ENCODE measurements at regions not wholly inside any gene's neighbourhood (a gene's known extent, or its start where the extent isn't known, plus 50 kb on each side); places are given as distances from the start of the nearest gene placed in this dataset.

DNA sequence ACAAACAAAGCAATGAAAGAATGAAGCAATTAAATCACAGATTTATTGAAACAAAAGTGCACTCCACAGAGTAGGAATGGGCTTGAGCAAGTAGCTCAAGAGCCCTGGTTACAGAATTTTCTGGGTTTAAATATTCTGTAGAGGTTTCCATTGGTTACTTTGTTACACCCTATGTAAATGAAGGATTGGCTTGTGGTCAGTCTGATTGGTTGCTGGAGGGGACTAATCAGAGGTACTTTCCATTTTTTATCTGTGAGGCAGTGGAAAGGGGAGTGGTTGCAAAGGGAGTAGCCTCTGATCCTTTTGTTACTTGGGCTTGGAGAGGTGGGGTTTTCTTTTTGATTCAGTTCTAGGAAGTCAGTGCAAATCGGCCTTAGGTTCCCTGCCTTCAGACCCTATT lies 253.3 kb downstream of the ARL6IP6 start:
- ATAC-seq (ENCODE audit: low FRiP score in 2 of 2) = no peak
- DNase-seq = no peak
- H3K27ac ChIP-seq = no peak overlapping the region
- H3K27me3 ChIP-seq = no peaks in the 10 kb centered on the region
- H3K36me3 ChIP-seq = no peaks in the 10 kb centered on the region
- 80 to 83% methylated on average over 1 of the region's 1 CpG for WGBS, 2 donors
- H3K4me3 ChIP-seq = no peak overlapping the region
- TF ChIP-seq POLR2A (IDR thresholded peaks at IDR 0.05) (no peak), POLR2AphosphoS5 (IDR thresholded peaks at IDR 0.05) (no peak), EP300 (IDR thresholded peaks at IDR 0.05) (no peak)
- TF ChIP-seq, protein P1, sequence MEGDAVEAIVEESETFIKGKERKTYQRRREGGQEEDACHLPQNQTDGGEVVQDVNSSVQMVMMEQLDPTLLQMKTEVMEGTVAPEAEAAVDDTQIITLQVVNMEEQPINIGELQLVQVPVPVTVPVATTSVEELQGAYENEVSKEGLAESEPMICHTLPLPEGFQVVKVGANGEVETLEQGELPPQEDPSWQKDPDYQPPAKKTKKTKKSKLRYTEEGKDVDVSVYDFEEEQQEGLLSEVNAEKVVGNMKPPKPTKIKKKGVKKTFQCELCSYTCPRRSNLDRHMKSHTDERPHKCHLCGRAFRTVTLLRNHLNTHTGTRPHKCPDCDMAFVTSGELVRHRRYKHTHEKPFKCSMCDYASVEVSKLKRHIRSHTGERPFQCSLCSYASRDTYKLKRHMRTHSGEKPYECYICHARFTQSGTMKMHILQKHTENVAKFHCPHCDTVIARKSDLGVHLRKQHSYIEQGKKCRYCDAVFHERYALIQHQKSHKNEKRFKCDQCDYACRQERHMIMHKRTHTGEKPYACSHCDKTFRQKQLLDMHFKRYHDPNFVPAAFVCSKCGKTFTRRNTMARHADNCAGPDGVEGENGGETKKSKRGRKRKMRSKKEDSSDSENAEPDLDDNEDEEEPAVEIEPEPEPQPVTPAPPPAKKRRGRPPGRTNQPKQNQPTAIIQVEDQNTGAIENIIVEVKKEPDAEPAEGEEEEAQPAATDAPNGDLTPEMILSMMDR (IDR thresholded peaks at IDR 0.05) = no peak
- H3K4me1 ChIP-seq = no peaks in the 10 kb centered on the region
- no peaks in the 10 kb centered on the region for H3K9me3 ChIP-seq

DNA sequence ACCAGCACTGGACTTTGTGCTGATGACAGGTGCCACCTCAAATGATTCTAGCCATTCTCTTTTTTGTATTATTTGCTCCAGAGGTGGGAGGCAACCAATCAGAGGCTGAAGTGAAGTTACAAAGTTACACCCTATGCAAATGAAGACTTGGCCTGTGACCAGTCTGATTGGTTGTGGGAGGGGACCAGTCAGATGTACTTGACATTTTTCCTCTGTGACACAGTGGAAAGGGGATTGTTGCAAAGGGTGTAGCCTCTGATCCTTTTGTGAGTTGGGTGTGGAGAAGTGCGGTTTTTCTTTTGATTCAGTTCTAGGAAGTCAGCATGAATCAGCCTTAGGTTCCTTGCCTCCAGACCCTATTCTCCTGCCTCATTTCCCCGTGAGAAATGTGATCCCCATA lies 244.0 kb downstream of the ARL6IP6 start:
- H3K4me1 ChIP-seq = no peaks in the 10 kb centered on the region
- TF ChIP-seq EP300 (IDR thresholded peaks at IDR 0.05) = no peak
- no peak for TF ChIP-seq POLR2A (IDR thresholded peaks at IDR 0.05)
- TF ChIP-seq, protein P1 (IDR thresholded peaks at IDR 0.05) = no peak
- TF ChIP-seq POLR2AphosphoS5 (IDR thresholded peaks at IDR 0.05) = no peak
- H3K27me3 ChIP-seq = no peaks in the 10 kb centered on the region
- no peak for DNase-seq
- H3K36me3 ChIP-seq = no peaks in the 10 kb centered on the region
- 68 to 70% methylated on average over 2 of the region's 2 CpGs for WGBS, 2 donors
- ATAC-seq (ENCODE audit: low FRiP score in 2 of 2) = no peak
- no peak overlapping the region for H3K27ac ChIP-seq
- H3K9me3 ChIP-seq = no peaks in the 10 kb centered on the region
- no peak overlapping the region for H3K4me3 ChIP-seq

DNA sequence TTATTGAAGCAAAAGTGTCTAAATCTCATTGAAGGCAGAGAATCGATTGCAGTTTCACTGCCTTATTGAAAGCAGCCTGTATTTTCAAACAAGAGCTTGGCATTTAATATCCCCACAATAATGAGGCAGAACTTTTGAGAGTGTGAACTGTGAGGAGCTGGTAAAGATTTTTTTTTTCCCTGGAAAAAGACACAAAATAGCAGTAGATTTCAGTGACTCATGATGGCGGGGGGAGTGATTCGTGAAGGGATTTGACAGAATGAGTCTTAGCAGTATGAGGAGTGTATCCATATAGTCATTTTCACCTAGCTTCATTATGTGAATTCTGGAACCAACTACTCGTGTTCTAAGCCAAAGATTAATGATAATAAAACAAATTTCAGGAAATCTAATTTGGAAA lies 242.9 kb downstream of the ARL6IP6 start:
- WGBS, 2 donors = 71 to 76% methylated on average over 4 of the region's 4 CpGs
- no peak for ATAC-seq (ENCODE audit: low FRiP score in 2 of 2)
- no peaks in the 10 kb centered on the region for H3K4me1 ChIP-seq
- no peak overlapping the region for H3K27ac ChIP-seq
- DNase-seq = no peak
- H3K9me3 ChIP-seq = no peaks in the 10 kb centered on the region
- H3K36me3 ChIP-seq = no peaks in the 10 kb centered on the region
- TF ChIP-seq, protein P1 (IDR thresholded peaks at IDR 0.05) = no peak
- TF ChIP-seq POLR2A (IDR thresholded peaks at IDR 0.05) (no peak), POLR2AphosphoS5 (IDR thresholded peaks at IDR 0.05) (no peak), EP300 (IDR thresholded peaks at IDR 0.05) (no peak)
- no peaks in the 10 kb centered on the region for H3K27me3 ChIP-seq
- no peak overlapping the region for H3K4me3 ChIP-seq

DNA sequence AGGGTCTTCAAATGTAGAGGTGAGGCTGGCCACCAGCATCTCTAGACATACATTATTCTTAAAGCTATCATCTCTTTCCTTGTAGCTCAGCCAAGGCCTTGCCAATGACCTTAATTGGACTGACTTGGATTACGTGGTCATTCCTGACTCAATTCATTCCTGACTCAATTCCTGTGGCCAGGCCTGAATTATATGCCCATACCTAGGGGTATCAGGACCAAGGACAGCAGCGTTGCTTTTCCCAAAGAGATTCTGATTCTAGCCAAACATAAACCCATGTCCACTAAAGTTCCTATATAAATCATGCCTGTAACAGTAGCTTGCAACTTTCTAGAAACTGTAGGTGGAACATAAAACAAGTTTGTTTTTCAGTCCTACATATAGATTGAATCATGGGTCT lies 231.7 kb downstream of the ARL6IP6 start:
- WGBS, 2 donors = 43 to 56% methylated on average over 2 of the region's 2 CpGs
- Histone ChIP-seq H3K27ac (no peak overlapping the region), H3K4me1 (no peaks in the 10 kb centered on the region), H3K27me3 (no peaks in the 10 kb centered on the region), H3K9me3 (no peaks in the 10 kb centered on the region), H3K36me3 (no peaks in the 10 kb centered on the region), H3K4me3 (no peak overlapping the region)
- DNase-seq (no peak), ATAC-seq (ENCODE audit: low FRiP score in 2 of 2) (no peak)
- TF ChIP-seq EP300 (IDR thresholded peaks at IDR 0.05) (no peak), POLR2AphosphoS5 (IDR thresholded peaks at IDR 0.05) (no peak), POLR2A (IDR thresholded peaks at IDR 0.05) (no peak)
- TF ChIP-seq, protein P1 (IDR thresholded peaks at IDR 0.05) = no peak

DNA sequence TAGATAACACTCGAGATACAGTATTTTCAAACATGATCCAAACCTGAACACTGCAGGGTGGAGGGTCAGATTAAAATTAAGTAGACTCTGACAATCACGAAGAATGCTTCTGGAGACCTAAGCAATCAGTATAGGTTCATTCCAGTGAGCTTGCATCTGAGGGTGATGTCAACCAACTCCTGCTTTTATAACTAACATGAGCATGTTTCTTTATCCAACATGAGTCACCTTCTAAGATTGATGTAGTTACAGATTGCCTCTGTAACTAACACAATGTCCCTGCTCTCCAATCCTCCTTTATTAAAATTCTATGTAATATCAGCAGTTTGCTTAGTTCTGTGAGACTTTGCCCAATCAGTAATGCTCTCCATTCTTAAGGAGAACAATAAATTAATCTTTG lies 225.7 kb downstream of the ARL6IP6 start:
- ATAC-seq (ENCODE audit: low FRiP score in 2 of 2) = no peak
- no peak for TF ChIP-seq POLR2AphosphoS5 (IDR thresholded peaks at IDR 0.05)
- TF ChIP-seq EP300 (IDR thresholded peaks at IDR 0.05) = no peak
- no peak for TF ChIP-seq POLR2A (IDR thresholded peaks at IDR 0.05)
- TF ChIP-seq, protein P1 (IDR thresholded peaks at IDR 0.05) = no peak
- H3K36me3 ChIP-seq = no peaks in the 10 kb centered on the region
- no peak overlapping the region for H3K27ac ChIP-seq
- H3K9me3 ChIP-seq = no peaks in the 10 kb centered on the region
- H3K4me1 ChIP-seq = no peaks in the 10 kb centered on the region
- WGBS, 2 donors = 65 to 73% methylated on average over 2 of the region's 2 CpGs
- no peaks in the 10 kb centered on the region for H3K27me3 ChIP-seq
- no peak for DNase-seq
- H3K4me3 ChIP-seq = no peak overlapping the region
